Activated CD4-positive, alpha-beta T cell treated with anti-CD3 and anti-CD28 coated beads, Interleukin-2, Interleukin-4, amounts not matched to agents 100 ng/mL and 50 ng/mL, durations not matched to agents 16 hours and 8 hours (primary cell): ENCODE measurements at regions not wholly inside any gene's neighbourhood (a gene's known extent, or its start where the extent isn't known, plus 50 kb on each side); places are given as distances from the start of the nearest gene placed in this dataset.
"Not testable (repeated sequence)": the region's sequence is repeated elsewhere in the genome, so short reads cannot be mapped to it uniquely, and the experiment has no call there.

ENCODE experiments used
- DNase-seq: peaks from one replicate; pipeline ENCODE4 v3.0.0-alpha.2; 2020; ENCODE audit warnings: low spot score

GRCh38 chr6:134551245-134551960, 233.5 kb upstream of the SGK1 start:
- no peak for DNase-seq

GRCh38 chr6:134550604-134551003, 232.7 kb upstream of the SGK1 start:
- no peak for DNase-seq

GRCh38 chr6:134549854-134550253, 231.9 kb upstream of the SGK1 start:
- DNase-seq = no peak

- no peak for DNase-seq
Observed at GRCh38 chr6:134546962-134547645, 229.2 kb upstream of the SGK1 start.

- no peak for DNase-seq
Observed at GRCh38 chr6:134544737-134545136, 226.8 kb upstream of the SGK1 start.

DNA sequence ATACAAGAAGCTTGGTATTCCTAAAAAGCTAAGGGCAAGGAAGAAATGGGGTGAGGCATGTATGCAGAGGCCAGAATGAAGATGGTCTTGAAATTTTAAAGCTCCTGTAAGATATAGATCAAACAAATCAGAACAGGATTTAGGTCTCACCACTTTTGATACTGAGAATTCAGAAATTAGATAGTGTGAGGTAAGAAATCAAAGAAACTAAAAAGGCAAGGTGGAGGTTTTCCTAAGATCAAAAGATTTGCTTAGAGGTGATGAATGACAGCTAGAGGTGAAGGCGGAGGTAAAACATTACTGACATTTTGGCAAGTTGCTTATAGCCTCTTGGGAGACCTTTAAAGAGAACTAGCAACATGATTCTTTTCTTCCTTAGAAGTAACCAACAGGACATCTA, 225.2 kb upstream of the SGK1 start:
- DNase-seq = no peak

- DNase-seq = no peak
Observed at GRCh38 chr6:134541001-134541400, 223.1 kb upstream of the SGK1 start.

GRCh38 chr6:134539865-134540323, 222.0 kb upstream of the SGK1 start:
- peak; percentile 16 for DNase-seq

- DNase-seq = not testable (repeated sequence)
Observed at GRCh38 chr6:134537765-134538164, 219.9 kb upstream of the SGK1 start.

DNA sequence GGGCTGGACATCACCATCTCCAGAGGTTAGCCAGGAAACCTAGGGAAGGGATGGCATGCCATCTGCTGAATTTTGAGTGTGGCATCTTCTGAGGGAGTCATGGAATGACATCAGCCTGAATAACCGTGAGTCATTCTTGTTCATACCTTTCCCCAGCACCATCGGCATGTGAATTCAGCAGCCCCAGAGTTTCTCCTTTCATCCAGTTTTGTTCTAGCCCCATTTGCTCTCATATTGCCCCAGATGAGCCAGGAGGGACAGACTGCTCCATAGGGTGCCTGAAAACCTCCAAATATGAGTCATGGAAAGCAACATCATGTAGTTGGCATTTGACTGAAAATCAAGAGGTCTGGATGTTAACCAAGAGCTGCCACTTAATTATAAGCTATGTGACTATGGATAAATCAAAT, 219.2 kb upstream of the SGK1 start:
- no peak for DNase-seq

DNA sequence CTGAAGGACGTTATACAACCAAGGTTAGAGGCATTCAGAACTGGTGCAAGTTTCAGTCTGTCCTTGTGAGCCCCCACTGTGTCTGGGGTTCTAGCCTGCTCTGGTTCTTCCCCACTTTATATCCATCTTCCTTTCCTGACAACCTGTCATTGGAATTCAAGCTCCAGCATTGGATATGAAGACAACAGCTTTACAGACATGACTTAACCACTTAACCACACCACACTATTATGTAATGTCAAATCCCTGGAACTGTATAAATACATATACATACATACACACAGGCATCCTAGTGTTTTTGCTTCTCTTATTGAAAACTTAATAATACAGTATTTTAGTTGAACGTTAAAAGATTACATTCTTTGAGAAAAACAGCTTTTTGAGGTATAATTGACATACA, 217.9 kb upstream of the SGK1 start:
- no peak for DNase-seq

DNA sequence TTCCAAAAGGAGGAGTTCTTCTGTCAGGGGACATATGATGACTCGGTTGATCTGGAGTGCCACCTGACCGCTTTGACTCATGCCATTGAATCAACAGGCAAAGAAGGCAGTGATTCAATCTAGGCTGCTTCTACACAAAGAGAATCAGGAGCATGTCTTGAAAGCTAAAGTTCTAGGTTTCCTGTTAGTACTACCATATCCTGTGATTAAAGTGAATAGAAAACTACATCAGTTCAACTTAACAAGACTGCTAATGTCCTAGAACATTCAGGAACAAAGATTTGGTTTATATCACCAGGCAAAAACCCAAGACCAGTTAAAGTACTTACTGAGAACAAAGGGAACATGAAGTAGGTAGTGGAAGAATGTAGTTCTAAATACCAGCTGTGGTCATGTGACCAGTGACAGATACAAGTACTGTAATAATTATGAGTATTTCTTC, 216.8 kb upstream of the SGK1 start:
- DNase-seq = no peak

GRCh38 chr6:134533991-134534390, 216.1 kb upstream of the SGK1 start:
- no peak for DNase-seq

DNA sequence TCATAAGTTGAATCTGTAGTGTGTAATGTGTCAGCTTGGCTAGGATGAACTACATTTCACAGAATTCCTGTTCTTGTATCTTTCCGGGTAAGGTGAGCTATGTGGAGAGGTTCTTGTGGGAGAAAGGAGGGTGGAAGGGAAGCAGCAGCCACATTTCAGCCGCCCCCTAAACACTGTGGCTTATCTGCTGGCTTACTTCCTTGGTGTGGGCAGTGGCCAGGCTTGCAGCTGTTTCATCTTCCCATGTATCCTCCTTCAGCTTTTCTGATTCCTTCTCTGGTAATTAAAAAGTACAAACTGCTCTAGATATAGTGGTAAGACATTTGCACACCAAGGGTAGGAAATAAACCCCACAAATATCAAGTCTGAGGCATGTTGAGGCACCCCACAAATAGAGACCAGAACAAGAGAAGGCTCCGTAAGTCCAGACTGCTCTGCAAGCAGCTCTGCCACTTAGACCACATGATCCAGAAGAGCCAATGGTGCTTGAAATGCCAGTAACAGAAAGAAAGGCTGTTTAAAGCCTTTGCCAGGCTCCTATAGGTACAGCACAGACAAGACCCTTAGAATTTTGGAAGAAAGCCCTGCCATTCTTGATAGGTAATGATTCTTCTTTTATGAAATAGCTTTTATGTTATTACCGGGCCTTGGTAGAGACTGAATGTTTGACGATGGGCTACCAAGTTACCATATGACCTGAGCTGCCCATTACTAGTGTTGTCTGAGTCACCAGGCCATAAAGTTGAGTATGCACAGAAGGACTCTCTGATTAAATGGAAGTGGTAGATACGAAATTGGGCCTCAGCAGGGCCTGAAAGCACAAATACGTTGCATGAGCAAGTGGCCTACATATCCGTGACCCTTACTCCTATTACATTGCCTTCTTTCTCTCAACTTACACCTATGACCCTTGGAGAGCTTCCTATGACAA, 215.0 kb upstream of the SGK1 start:
- DNase-seq = no peak

DNA sequence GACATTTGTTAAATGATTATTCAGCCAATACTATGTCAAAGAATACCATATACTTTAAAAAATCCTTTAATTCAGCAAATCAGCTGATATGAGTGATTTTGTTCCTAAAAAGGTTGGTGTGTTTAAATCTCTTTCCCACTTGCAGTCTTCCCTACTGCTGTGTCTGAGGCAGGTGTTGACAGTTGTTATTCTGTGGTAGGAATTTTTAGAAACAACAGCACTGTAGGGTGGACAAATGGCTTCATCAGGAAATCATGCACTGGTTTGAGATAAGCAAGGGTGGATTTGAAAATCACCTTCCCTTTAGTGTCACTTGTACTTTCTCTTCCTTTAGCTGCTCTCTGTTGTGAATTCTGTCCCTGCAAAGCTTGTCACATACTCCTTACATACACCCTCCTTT, 213.7 kb upstream of the SGK1 start:
- DNase-seq = no peak

DNA sequence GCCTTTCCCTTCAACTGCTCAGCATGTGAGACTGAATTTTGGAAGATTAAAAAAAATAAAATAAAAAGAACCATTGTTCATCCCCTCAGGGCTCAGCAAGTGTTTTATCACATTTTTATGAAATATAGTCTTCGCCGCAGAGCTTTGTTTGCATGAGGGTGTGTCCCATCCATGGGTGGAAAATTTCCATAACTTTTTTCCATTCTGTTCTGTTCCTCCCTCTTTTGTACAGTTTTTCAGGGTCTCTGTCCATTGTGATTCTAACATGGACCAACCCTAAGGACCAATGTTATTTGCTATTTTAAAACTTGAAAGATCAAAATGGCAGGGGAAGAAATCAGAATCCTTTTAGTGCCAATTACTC, 213.3 kb upstream of the SGK1 start:
- DNase-seq = no peak

GRCh38 chr6:134529921-134530320, 212.0 kb upstream of the SGK1 start:
- DNase-seq = no peak

- no peak for DNase-seq
Observed at GRCh38 chr6:134529305-134529704, 211.4 kb upstream of the SGK1 start.

- DNase-seq = no peak
Observed at GRCh38 chr6:134527108-134527787, 209.3 kb upstream of the SGK1 start.

DNA sequence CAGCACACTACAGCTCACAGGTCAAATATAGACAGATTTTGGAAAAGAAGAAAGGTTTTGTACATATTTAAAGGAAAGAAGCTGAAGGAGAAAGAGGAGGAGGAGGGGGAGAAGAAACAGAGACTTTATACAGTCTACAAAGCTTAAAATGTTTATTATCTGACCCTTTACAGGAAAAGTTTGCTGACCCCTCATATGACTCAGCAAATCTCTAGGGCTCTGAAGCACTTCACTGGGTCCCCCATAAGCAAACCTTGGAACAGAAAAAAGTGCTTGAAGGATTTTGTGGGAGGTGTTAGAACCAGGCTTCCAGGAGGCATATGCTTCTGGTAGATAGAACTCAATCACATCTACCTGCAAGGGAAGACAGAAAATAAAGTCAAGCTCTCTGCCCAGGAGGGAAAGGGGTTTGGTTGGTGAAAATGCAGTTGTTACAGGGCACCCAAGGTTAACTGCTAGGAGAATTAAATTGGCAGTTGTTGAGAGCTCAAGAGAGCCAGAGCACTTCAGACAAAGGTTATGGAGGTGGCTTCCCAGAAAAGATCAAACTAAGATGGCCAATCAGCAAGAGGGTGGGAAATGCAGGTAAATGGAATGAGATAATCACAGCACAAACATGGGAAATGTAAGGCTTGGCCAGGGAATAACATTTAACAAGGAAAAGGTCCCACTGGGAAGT, 207.4 kb upstream of the SGK1 start:
- DNase-seq = no peak

- DNase-seq = no peak
Observed at GRCh38 chr6:134523903-134524650, 206.2 kb upstream of the SGK1 start.
